ENCODE measurements at regions not wholly inside any gene's neighbourhood (a gene's known extent, or its start where the extent isn't known, plus 50 kb on each side); places are given as distances from the start of the nearest gene placed in this dataset.

DNA sequence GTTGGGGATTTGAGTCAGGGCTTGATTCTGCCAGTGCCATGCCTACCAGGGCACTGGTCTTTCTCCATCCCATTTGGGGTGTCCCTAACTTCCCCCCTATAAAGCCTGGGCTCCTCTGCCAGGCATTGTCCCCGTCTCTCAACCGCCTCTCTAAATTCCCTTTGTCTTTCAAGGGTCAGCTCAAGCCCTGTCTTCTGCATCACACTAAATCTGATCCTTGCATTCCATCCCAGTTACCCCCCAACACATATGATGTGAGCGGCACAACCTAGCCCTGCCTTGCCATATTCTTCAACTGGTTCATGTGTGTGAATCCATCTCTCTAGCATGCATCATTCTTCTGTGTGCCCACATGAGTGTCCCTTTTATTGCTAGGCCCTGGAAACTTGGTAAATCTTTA is 480.9 kb downstream of the ZNF536 start:
- Histone ChIP-seq H3K4me1 (replicated peaks) (no peaks in the 10 kb centered on the region), H3K27ac (no peak overlapping the region), H3K4me3 (no peak overlapping the region), H3K9me3 (no peaks in the 10 kb centered on the region), H3K36me3 (no peaks in the 10 kb centered on the region), H3K27me3 (replicated peaks; ENCODE audit: insufficient read depth) (no peaks in the 10 kb centered on the region)
- DNase-seq (ENCODE audit: low spot score): no peak
- 98% methylated on average over 3 of the region's 3 CpGs for WGBS
- TF ChIP-seq POLR2AphosphoS5 (IDR thresholded peaks at IDR 0.05) (no peak), POLR2A (IDR thresholded peaks at IDR 0.05) (no peak)
- TF ChIP-seq, protein P1, sequence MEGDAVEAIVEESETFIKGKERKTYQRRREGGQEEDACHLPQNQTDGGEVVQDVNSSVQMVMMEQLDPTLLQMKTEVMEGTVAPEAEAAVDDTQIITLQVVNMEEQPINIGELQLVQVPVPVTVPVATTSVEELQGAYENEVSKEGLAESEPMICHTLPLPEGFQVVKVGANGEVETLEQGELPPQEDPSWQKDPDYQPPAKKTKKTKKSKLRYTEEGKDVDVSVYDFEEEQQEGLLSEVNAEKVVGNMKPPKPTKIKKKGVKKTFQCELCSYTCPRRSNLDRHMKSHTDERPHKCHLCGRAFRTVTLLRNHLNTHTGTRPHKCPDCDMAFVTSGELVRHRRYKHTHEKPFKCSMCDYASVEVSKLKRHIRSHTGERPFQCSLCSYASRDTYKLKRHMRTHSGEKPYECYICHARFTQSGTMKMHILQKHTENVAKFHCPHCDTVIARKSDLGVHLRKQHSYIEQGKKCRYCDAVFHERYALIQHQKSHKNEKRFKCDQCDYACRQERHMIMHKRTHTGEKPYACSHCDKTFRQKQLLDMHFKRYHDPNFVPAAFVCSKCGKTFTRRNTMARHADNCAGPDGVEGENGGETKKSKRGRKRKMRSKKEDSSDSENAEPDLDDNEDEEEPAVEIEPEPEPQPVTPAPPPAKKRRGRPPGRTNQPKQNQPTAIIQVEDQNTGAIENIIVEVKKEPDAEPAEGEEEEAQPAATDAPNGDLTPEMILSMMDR (IDR thresholded peaks at IDR 0.05): no peak
- intact Hi-C loops (cut with DNase I): no loop called here

DNA sequence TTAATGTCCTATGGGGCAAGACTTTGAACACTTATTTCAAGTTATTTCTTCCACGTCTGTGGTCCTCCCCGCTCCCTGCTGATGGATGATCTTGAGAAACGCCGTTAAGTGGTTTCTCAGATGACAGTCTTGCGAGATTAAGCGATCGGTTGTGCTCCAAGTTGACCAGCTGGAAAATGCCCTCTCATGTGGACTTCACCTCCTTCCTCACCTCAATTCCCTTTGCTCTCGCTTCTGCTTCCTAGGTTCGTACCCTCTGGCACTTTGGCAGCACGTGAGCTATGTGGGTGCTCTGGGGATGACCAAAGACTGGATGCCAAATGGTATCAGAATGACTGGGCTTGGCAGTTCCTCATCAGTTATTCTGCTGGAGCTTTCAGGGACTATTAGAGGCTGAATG is 480.0 kb downstream of the ZNF536 start:
- intact Hi-C loops (cut with DNase I): no loop called here
- Histone ChIP-seq H3K9me3 (no peaks in the 10 kb centered on the region), H3K27ac (no peak overlapping the region), H3K4me1 (replicated peaks) (no peaks in the 10 kb centered on the region), H3K36me3 (no peaks in the 10 kb centered on the region), H3K4me3 (no peak overlapping the region), H3K27me3 (replicated peaks; ENCODE audit: insufficient read depth) (no peaks in the 10 kb centered on the region)
- TF ChIP-seq, protein P1 (IDR thresholded peaks at IDR 0.05): no peak
- no peak for TF ChIP-seq POLR2A (IDR thresholded peaks at IDR 0.05)
- TF ChIP-seq POLR2AphosphoS5 (IDR thresholded peaks at IDR 0.05): no peak
- no peak for DNase-seq (ENCODE audit: low spot score)
- WGBS: 93% methylated on average over 10 of the region's 10 CpGs

DNA sequence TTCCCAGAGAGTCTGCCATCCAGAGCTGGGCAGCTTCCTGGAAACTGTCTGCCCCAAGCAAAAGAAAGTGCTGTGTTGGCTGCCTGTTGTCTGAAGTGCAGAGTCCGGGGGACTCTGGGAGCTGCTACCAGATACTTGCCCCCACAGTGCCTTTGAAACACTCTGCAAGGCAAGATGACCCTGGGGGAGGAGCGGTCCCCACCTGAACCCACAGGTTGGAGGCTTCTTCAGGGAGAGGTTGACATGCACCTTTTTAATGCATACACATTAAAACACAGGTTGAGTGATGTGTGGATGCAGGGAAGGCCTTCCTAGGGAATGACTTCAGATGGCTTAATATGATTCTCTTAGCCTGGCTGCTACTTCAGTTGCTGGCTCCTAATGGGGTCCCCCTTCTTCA is 479.5 kb downstream of the ZNF536 start:
- H3K36me3 ChIP-seq: no peaks in the 10 kb centered on the region
- intact Hi-C loops (cut with DNase I): no loop called here
- H3K4me3 ChIP-seq: no peak overlapping the region
- TF ChIP-seq, protein P1 (IDR thresholded peaks at IDR 0.05): no peak
- TF ChIP-seq POLR2A (IDR thresholded peaks at IDR 0.05): no peak
- TF ChIP-seq POLR2AphosphoS5 (IDR thresholded peaks at IDR 0.05): no peak
- DNase-seq (ENCODE audit: low spot score): no peak
- no peaks in the 10 kb centered on the region for H3K4me1 ChIP-seq (replicated peaks)
- no peaks in the 10 kb centered on the region for H3K9me3 ChIP-seq
- 88% methylated on average over 2 of the region's 2 CpGs for WGBS
- H3K27me3 ChIP-seq (replicated peaks; ENCODE audit: insufficient read depth): no peaks in the 10 kb centered on the region
- no peak overlapping the region for H3K27ac ChIP-seq

GRCh38 chr19:30848636-30849425 is 476.6 kb downstream of the ZNF536 start:
- intact Hi-C loops (cut with DNase I): no loop called here
- DNase-seq (ENCODE audit: low spot score): no peak
- WGBS: 50% methylated on average over 9 of the region's 9 CpGs

More at GRCh38 chr19:30848636-30849425, 476.6 kb downstream of the ZNF536 start:
- no peaks in the 10 kb centered on the region for H3K4me1 ChIP-seq (replicated peaks)
- no peaks in the 10 kb centered on the region for H3K27me3 ChIP-seq (replicated peaks; ENCODE audit: insufficient read depth)
- H3K36me3 ChIP-seq: no peaks in the 10 kb centered on the region
- TF ChIP-seq, protein P1 (IDR thresholded peaks at IDR 0.05): no peak
- TF ChIP-seq POLR2AphosphoS5 (IDR thresholded peaks at IDR 0.05) (no peak), POLR2A (IDR thresholded peaks at IDR 0.05) (no peak)
- no peak overlapping the region for H3K27ac ChIP-seq
- no peak overlapping the region for H3K4me3 ChIP-seq
- no peaks in the 10 kb centered on the region for H3K9me3 ChIP-seq

Measured in prostate gland (tissue), 2 donors.